ENCODE measurements at regions not wholly inside any gene's neighbourhood (a gene's known extent, or its start where the extent isn't known, plus 50 kb on each side); places are given as distances from the start of the nearest gene placed in this dataset.

- TF ChIP-seq, protein P1, sequence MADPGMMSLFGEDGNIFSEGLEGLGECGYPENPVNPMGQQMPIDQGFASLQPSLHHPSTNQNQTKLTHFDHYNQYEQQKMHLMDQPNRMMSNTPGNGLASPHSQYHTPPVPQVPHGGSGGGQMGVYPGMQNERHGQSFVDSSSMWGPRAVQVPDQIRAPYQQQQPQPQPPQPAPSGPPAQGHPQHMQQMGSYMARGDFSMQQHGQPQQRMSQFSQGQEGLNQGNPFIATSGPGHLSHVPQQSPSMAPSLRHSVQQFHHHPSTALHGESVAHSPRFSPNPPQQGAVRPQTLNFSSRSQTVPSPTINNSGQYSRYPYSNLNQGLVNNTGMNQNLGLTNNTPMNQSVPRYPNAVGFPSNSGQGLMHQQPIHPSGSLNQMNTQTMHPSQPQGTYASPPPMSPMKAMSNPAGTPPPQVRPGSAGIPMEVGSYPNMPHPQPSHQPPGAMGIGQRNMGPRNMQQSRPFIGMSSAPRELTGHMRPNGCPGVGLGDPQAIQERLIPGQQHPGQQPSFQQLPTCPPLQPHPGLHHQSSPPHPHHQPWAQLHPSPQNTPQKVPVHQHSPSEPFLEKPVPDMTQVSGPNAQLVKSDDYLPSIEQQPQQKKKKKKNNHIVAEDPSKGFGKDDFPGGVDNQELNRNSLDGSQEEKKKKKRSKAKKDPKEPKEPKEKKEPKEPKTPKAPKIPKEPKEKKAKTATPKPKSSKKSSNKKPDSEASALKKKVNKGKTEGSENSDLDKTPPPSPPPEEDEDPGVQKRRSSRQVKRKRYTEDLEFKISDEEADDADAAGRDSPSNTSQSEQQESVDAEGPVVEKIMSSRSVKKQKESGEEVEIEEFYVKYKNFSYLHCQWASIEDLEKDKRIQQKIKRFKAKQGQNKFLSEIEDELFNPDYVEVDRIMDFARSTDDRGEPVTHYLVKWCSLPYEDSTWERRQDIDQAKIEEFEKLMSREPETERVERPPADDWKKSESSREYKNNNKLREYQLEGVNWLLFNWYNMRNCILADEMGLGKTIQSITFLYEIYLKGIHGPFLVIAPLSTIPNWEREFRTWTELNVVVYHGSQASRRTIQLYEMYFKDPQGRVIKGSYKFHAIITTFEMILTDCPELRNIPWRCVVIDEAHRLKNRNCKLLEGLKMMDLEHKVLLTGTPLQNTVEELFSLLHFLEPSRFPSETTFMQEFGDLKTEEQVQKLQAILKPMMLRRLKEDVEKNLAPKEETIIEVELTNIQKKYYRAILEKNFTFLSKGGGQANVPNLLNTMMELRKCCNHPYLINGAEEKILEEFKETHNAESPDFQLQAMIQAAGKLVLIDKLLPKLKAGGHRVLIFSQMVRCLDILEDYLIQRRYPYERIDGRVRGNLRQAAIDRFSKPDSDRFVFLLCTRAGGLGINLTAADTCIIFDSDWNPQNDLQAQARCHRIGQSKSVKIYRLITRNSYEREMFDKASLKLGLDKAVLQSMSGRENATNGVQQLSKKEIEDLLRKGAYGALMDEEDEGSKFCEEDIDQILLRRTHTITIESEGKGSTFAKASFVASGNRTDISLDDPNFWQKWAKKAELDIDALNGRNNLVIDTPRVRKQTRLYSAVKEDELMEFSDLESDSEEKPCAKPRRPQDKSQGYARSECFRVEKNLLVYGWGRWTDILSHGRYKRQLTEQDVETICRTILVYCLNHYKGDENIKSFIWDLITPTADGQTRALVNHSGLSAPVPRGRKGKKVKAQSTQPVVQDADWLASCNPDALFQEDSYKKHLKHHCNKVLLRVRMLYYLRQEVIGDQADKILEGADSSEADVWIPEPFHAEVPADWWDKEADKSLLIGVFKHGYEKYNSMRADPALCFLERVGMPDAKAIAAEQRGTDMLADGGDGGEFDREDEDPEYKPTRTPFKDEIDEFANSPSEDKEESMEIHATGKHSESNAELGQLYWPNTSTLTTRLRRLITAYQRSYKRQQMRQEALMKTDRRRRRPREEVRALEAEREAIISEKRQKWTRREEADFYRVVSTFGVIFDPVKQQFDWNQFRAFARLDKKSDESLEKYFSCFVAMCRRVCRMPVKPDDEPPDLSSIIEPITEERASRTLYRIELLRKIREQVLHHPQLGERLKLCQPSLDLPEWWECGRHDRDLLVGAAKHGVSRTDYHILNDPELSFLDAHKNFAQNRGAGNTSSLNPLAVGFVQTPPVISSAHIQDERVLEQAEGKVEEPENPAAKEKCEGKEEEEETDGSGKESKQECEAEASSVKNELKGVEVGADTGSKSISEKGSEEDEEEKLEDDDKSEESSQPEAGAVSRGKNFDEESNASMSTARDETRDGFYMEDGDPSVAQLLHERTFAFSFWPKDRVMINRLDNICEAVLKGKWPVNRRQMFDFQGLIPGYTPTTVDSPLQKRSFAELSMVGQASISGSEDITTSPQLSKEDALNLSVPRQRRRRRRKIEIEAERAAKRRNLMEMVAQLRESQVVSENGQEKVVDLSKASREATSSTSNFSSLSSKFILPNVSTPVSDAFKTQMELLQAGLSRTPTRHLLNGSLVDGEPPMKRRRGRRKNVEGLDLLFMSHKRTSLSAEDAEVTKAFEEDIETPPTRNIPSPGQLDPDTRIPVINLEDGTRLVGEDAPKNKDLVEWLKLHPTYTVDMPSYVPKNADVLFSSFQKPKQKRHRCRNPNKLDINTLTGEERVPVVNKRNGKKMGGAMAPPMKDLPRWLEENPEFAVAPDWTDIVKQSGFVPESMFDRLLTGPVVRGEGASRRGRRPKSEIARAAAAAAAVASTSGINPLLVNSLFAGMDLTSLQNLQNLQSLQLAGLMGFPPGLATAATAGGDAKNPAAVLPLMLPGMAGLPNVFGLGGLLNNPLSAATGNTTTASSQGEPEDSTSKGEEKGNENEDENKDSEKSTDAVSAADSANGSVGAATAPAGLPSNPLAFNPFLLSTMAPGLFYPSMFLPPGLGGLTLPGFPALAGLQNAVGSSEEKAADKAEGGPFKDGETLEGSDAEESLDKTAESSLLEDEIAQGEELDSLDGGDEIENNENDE (IDR thresholded peaks at IDR 0.05; ENCODE audit: insufficient replicate concordance, low read length) = no peak
- TF ChIP-seq JUND (IDR thresholded peaks at IDR 0.05; ENCODE audit: low read length) (no peak), SRF (IDR thresholded peaks at IDR 0.05; ENCODE audit: low read depth, low read length) (no peak), RBBP5 (IDR thresholded peaks at IDR 0.05; ENCODE audit: borderline replicate concordance, low read depth, low read length) (no peak), MAFK (IDR thresholded peaks at IDR 0.05; ENCODE audit: low read depth, low read length) (no peak; the same call in 1 of the 2 replicates), RXRA (IDR thresholded peaks at IDR 0.05; ENCODE audit: insufficient read depth, low read depth, low read length) (no peak)
Observed at GRCh38 chr20:12395760-12396159, 478.1 kb downstream of the BTBD3 start (continued).

All from H1 (cell line).